GM23338 (cell line): ENCODE measurements at regions not wholly inside any gene's neighbourhood (a gene's known extent, or its start where the extent isn't known, plus 50 kb on each side); places are given as distances from the start of the nearest gene placed in this dataset.

ENCODE experiments used
- ATAC-seq: fragments of 200-7000 bp; cut with Tn5 transposase; 3 replicates; pipeline ENCODE4 v1.9.1; 2020
- DNase-seq: peaks from one replicate; pipeline ENCODE4 v3.0.0-alpha.2; 2015; ENCODE audit warnings: low spot score
- H2AFZ ChIP-seq: fragments of 200-600 bp; sonication (generic); 2 replicates; pipeline ENCODE4 v1.8.0; 2016; ENCODE audit warnings: antibody characterized with exemption, mild to moderate bottlenecking, moderate library complexity
- H3F3A ChIP-seq: fragments of 200-600 bp; sonication (generic); replicated peaks from 2 replicates; pipeline ENCODE4 v1.8.0; 2017; ENCODE audit warnings: antibody characterized with exemption, mixed run types, low read depth
- H3K27ac ChIP-seq: fragments of 200-600 bp; sonication (generic); 2 replicates; pipeline ENCODE4 v1.6.1; 2016; ENCODE audit warnings: low read depth
- H3K27me3 ChIP-seq: fragments of 200-600 bp; sonication (generic); 2 replicates; pipeline ENCODE4 v1.8.0; 2016; ENCODE audit warnings: mild to moderate bottlenecking, mixed run types, moderate library complexity; ENCODE audit not compliant: insufficient read depth
- H3K36me3 ChIP-seq: fragments of 200-600 bp; sonication (generic); 2 replicates; pipeline ENCODE4 v1.8.0; 2016; ENCODE audit warnings: mild to moderate bottlenecking; ENCODE audit not compliant: insufficient read depth
- H3K4me1 ChIP-seq: fragments of 200-600 bp; sonication (generic); 2 replicates; pipeline ENCODE4 v1.8.0; 2016; ENCODE audit warnings: mild to moderate bottlenecking, moderate library complexity; ENCODE audit not compliant: insufficient read depth
- H3K4me2 ChIP-seq: fragments of 200-600 bp; sonication (generic); 2 replicates; pipeline ENCODE4 v1.7.1; 2017; ENCODE audit warnings: mixed run types
- H3K4me3 ChIP-seq: fragments of 200-600 bp; sonication (generic); 2 replicates; pipeline ENCODE4 v1.6.1; 2016; ENCODE audit warnings: mixed run types
- H3K79me2 ChIP-seq: fragments of 200-600 bp; sonication (generic); replicated peaks from 2 replicates; pipeline ENCODE4 v1.8.0; 2017; ENCODE audit warnings: mild to moderate bottlenecking; ENCODE audit not compliant: insufficient read depth
- H3K9me2 ChIP-seq: fragments of 200-600 bp; sonication (generic); 2 replicates; pipeline ENCODE4 v1.8.0; 2017; ENCODE audit not compliant: insufficient read depth
- H4K20me1 ChIP-seq: fragments of 200-600 bp; sonication (generic); replicated peaks from 2 replicates; pipeline ENCODE4 v1.8.0; 2017; ENCODE audit warnings: mild to moderate bottlenecking; ENCODE audit not compliant: insufficient read depth
- H3K27ac Mint-ChIP-seq: 2 replicates; pipeline ENCODE4 v1.8.0; 2020; ENCODE audit warnings: inconsistent platforms, mild to moderate bottlenecking, moderate library complexity, mixed read lengths
- H3K27me3 Mint-ChIP-seq: 3 replicates; pipeline ENCODE4 v1.8.0; 2022; ENCODE audit warnings: low read depth, mild to moderate bottlenecking, moderate library complexity, mixed read lengths, inconsistent platforms; ENCODE audit not compliant: insufficient read depth, poor library complexity
- H3K36me3 Mint-ChIP-seq: 3 replicates; pipeline ENCODE4 v1.8.0; 2021; ENCODE audit warnings: low read depth, mild to moderate bottlenecking, inconsistent platforms, moderate library complexity, mixed read lengths
- H3K4me1 Mint-ChIP-seq: 3 replicates; pipeline ENCODE4 v1.8.0; 2020; ENCODE audit warnings: mild to moderate bottlenecking, inconsistent platforms, mixed read lengths
- H3K4me3 Mint-ChIP-seq: 3 replicates; pipeline ENCODE4 v1.8.0; 2021; ENCODE audit warnings: moderate library complexity, mild to moderate bottlenecking, inconsistent platforms, mixed read lengths
- H3K9me3 Mint-ChIP-seq: 3 replicates; pipeline ENCODE4 v1.8.0; 2020; ENCODE audit warnings: moderate library complexity, mild to moderate bottlenecking, inconsistent platforms, mixed read lengths
- CREB1 ChIP-seq: fragments of 250-450 bp; sonication (Bioruptor Pico); IDR thresholded peaks from 2 replicates; pipeline ENCODE4 v1.5.0; 2020; ENCODE audit warnings: low read depth, mild to moderate bottlenecking, moderate library complexity
- EZH2 ChIP-seq: fragments of 200-600 bp; sonication (generic); IDR thresholded peaks from one replicate; pipeline ENCODE4 v1.8.0; 2017; ENCODE audit warnings: antibody characterized with exemption, mild to moderate bottlenecking, low read depth; ENCODE audit not compliant: unreplicated experiment
- EZH2phosphoT487 ChIP-seq: fragments of 200-600 bp; sonication (generic); IDR thresholded peaks from one replicate; pipeline ENCODE4 v1.8.1; 2018; ENCODE audit warnings: antibody characterized with exemption; ENCODE audit not compliant: unreplicated experiment
- JUNB ChIP-seq: IDR thresholded peaks from one replicate; pipeline ENCODE4 v1.6.1; 2016; ENCODE audit warnings: antibody characterized with exemption; ENCODE audit not compliant: unreplicated experiment
- NANOG ChIP-seq: IDR thresholded peaks from 2 replicates; pipeline ENCODE4 v1.6.1; 2016; ENCODE audit warnings: antibody characterized with exemption, borderline replicate concordance
- POLR2AphosphoS5 ChIP-seq: IDR thresholded peaks from 2 replicates; pipeline ENCODE4 v1.6.1; 2016; ENCODE audit warnings: antibody characterized with exemption, low read depth
- STAT1 ChIP-seq: IDR thresholded peaks from one replicate; pipeline ENCODE4 v1.6.1; 2016; ENCODE audit warnings: antibody characterized with exemption; ENCODE audit not compliant: unreplicated experiment
- ZNF114 ChIP-seq: fragments of 250-450 bp; sonication (Bioruptor Pico); IDR thresholded peaks from 2 replicates; pipeline ENCODE4 v1.5.0; 2020; ENCODE audit warnings: mild to moderate bottlenecking, moderate library complexity
- ZNF331 ChIP-seq: fragments of 250-450 bp; sonication (Bioruptor Pico); IDR thresholded peaks from 2 replicates; pipeline ENCODE4 v1.5.0; 2020; ENCODE audit warnings: low read depth, mild to moderate bottlenecking, moderate library complexity
- TF ChIP-seq, protein P1 (sequence below): fragments of 250-450 bp; sonication (Bioruptor Pico); IDR thresholded peaks from 2 replicates; pipeline ENCODE4 v1.5.0; 2020; ENCODE audit warnings: mild to moderate bottlenecking, moderate library complexity
- TF ChIP-seq, protein P2 (sequence below): IDR thresholded peaks from one replicate; pipeline ENCODE4 v1.6.1; 2018; ENCODE audit warnings: antibody characterized with exemption; ENCODE audit not compliant: unreplicated experiment
- TF ChIP-seq, protein P3 (sequence below), 2 experiments: fragments of 200-600 bp in 1 of 2; sonication (generic) in 1 of 2; conservative IDR thresholded peaks; 2 replicates each; pipeline versions ENCODE4 v1.5.1 to v1.6.1; 2016 to 2017; ENCODE audit warnings: antibody characterized with exemption in 2 of 2, low read depth in 2 of 2, mild to moderate bottlenecking in 2 of 2, moderate library complexity in 1 of 2
- TF ChIP-seq, protein P4 (sequence below): IDR thresholded peaks from 2 replicates; pipeline ENCODE4 v1.6.1; 2016; ENCODE audit warnings: antibody characterized with exemption

DNA sequence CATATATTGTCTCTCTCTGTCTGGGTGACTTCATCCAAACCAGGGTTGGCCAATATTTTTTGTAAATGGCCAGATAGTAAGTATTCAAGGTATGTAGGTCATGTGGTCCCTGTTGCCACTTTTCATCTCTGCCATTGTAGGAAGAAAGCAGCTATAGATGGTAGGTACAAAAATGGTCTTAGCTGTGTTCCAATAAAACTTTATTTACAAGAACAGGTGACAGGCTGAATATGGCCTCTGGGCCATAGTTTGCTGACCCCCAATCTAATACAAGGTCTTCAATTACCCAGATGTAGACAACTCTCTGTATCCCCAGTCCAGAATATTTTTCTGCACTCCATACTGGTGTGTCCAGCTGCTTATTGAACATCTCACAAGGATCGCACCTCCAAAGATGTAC is 166.2 kb upstream of the FZD8 start:
- Histone ChIP-seq H2AFZ (no peak overlapping the region), H4K20me1 (no peaks in the 10 kb centered on the region), H3K27ac (no peak overlapping the region), H3K36me3 (no peaks in the 10 kb centered on the region), H3K9me2 (0 out of 2 replicates have a peak, but pooled peaks cover 12% of the 10 kb centered on the region), H3K4me2 (no peak overlapping the region), H3F3A (no peaks in the 10 kb centered on the region), H3K4me3 (no peak overlapping the region), H3K79me2 (no peaks in the 10 kb centered on the region), H3K4me1 (peaks cover 2% of the 10 kb centered on the region; the same call in 1 of the 2 replicates), H3K27me3 (no peaks in the 10 kb centered on the region)
- Mint-ChIP-seq H3K4me3 (no peak overlapping the region), H3K27ac (no peak overlapping the region), H3K27me3 (peaks cover 3% of the 10 kb centered on the region), H3K9me3 (no peaks in the 10 kb centered on the region; the same call in 2 of the 3 replicates), H3K36me3 (no peaks in the 10 kb centered on the region), H3K4me1 (peaks cover 3% of the 10 kb centered on the region; the same call in 2 of the 3 replicates)
- ATAC-seq, result no peak
- DNase-seq, result no peak
- TF ChIP-seq ZNF331 (CRISPR knock-in tag) (no peak), EZH2 (no peak), ZNF114 (CRISPR knock-in tag) (no peak), POLR2AphosphoS5 (no peak), NANOG (no peak), JUNB (no peak), CREB1 (CRISPR knock-in tag) (no peak), STAT1 (no peak), EZH2phosphoT487 (no peak)
- TF ChIP-seq, protein P1, sequence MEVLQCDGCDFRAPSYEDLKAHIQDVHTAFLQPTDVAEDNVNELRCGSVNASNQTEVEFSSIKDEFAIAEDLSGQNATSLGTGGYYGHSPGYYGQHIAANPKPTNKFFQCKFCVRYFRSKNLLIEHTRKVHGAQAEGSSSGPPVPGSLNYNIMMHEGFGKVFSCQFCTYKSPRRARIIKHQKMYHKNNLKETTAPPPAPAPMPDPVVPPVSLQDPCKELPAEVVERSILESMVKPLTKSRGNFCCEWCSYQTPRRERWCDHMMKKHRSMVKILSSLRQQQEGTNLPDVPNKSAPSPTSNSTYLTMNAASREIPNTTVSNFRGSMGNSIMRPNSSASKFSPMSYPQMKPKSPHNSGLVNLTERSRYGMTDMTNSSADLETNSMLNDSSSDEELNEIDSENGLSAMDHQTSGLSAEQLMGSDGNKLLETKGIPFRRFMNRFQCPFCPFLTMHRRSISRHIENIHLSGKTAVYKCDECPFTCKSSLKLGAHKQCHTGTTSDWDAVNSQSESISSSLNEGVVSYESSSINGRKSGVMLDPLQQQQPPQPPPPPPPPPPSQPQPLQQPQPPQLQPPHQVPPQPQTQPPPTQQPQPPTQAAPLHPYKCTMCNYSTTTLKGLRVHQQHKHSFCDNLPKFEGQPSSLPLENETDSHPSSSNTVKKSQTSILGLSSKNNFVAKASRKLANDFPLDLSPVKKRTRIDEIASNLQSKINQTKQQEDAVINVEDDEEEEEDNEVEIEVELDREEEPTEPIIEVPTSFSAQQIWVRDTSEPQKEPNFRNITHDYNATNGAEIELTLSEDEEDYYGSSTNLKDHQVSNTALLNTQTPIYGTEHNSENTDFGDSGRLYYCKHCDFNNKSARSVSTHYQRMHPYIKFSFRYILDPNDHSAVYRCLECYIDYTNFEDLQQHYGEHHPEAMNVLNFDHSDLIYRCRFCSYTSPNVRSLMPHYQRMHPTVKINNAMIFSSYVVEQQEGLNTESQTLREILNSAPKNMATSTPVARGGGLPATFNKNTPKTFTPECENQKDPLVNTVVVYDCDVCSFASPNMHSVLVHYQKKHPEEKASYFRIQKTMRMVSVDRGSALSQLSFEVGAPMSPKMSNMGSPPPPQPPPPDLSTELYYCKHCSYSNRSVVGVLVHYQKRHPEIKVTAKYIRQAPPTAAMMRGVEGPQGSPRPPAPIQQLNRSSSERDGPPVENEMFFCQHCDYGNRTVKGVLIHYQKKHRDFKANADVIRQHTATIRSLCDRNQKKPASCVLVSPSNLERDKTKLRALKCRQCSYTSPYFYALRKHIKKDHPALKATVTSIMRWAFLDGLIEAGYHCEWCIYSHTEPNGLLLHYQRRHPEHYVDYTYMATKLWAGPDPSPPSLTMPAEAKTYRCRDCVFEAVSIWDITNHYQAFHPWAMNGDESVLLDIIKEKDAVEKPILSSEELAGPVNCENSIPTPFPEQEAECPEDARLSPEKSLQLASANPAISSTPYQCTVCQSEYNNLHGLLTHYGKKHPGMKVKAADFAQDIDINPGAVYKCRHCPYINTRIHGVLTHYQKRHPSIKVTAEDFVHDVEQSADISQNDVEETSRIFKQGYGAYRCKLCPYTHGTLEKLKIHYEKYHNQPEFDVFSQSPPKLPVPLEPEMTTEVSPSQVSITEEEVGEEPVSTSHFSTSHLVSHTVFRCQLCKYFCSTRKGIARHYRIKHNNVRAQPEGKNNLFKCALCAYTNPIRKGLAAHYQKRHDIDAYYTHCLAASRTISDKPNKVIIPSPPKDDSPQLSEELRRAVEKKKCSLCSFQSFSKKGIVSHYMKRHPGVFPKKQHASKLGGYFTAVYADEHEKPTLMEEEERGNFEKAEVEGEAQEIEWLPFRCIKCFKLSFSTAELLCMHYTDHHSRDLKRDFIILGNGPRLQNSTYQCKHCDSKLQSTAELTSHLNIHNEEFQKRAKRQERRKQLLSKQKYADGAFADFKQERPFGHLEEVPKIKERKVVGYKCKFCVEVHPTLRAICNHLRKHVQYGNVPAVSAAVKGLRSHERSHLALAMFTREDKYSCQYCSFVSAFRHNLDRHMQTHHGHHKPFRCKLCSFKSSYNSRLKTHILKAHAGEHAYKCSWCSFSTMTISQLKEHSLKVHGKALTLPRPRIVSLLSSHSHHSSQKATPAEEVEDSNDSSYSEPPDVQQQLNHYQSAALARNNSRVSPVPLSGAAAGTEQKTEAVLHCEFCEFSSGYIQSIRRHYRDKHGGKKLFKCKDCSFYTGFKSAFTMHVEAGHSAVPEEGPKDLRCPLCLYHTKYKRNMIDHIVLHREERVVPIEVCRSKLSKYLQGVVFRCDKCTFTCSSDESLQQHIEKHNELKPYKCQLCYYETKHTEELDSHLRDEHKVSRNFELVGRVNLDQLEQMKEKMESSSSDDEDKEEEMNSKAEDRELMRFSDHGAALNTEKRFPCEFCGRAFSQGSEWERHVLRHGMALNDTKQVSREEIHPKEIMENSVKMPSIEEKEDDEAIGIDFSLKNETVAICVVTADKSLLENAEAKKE (CRISPR knock-in tag), result no peak
- TF ChIP-seq, protein P2, sequence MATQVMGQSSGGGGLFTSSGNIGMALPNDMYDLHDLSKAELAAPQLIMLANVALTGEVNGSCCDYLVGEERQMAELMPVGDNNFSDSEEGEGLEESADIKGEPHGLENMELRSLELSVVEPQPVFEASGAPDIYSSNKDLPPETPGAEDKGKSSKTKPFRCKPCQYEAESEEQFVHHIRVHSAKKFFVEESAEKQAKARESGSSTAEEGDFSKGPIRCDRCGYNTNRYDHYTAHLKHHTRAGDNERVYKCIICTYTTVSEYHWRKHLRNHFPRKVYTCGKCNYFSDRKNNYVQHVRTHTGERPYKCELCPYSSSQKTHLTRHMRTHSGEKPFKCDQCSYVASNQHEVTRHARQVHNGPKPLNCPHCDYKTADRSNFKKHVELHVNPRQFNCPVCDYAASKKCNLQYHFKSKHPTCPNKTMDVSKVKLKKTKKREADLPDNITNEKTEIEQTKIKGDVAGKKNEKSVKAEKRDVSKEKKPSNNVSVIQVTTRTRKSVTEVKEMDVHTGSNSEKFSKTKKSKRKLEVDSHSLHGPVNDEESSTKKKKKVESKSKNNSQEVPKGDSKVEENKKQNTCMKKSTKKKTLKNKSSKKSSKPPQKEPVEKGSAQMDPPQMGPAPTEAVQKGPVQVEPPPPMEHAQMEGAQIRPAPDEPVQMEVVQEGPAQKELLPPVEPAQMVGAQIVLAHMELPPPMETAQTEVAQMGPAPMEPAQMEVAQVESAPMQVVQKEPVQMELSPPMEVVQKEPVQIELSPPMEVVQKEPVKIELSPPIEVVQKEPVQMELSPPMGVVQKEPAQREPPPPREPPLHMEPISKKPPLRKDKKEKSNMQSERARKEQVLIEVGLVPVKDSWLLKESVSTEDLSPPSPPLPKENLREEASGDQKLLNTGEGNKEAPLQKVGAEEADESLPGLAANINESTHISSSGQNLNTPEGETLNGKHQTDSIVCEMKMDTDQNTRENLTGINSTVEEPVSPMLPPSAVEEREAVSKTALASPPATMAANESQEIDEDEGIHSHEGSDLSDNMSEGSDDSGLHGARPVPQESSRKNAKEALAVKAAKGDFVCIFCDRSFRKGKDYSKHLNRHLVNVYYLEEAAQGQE, result no peak
- TF ChIP-seq, protein P3, sequence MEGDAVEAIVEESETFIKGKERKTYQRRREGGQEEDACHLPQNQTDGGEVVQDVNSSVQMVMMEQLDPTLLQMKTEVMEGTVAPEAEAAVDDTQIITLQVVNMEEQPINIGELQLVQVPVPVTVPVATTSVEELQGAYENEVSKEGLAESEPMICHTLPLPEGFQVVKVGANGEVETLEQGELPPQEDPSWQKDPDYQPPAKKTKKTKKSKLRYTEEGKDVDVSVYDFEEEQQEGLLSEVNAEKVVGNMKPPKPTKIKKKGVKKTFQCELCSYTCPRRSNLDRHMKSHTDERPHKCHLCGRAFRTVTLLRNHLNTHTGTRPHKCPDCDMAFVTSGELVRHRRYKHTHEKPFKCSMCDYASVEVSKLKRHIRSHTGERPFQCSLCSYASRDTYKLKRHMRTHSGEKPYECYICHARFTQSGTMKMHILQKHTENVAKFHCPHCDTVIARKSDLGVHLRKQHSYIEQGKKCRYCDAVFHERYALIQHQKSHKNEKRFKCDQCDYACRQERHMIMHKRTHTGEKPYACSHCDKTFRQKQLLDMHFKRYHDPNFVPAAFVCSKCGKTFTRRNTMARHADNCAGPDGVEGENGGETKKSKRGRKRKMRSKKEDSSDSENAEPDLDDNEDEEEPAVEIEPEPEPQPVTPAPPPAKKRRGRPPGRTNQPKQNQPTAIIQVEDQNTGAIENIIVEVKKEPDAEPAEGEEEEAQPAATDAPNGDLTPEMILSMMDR (conservative IDR thresholded peaks at IDR 0.05; ENCODE audit: low read depth in 2 of 2), result no peak
- TF ChIP-seq, protein P4, sequence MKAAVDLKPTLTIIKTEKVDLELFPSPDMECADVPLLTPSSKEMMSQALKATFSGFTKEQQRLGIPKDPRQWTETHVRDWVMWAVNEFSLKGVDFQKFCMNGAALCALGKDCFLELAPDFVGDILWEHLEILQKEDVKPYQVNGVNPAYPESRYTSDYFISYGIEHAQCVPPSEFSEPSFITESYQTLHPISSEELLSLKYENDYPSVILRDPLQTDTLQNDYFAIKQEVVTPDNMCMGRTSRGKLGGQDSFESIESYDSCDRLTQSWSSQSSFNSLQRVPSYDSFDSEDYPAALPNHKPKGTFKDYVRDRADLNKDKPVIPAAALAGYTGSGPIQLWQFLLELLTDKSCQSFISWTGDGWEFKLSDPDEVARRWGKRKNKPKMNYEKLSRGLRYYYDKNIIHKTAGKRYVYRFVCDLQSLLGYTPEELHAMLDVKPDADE, result no peak
